Caco-2 (cell line): ENCODE measurements at regions not wholly inside any gene's neighbourhood (a gene's known extent, or its start where the extent isn't known, plus 50 kb on each side); places are given as distances from the start of the nearest gene placed in this dataset.

Experiments
- BruUV-seq: library from RNA; stranded (reverse); fragments of 400-500 nt; replicated peaks from 2 replicates; lab custom pipeline; 2021; lab: Mats Ljungman, UMichigan
- CTCF ChIA-PET: fragments of 300-600 bp; sonication (Branson Sonifier 250); formaldehyde crosslinking; loops from one replicate; lab custom pipeline; 2022; ENCODE audit warnings: antibody characterized with exemption; lab: Charles Lee
- POLR2A ChIA-PET: fragments of 300-600 bp; sonication (Branson Sonifier 250); formaldehyde crosslinking; loops from one replicate; lab custom pipeline; 2022; ENCODE audit warnings: antibody characterized with exemption; lab: Charles Lee
- DNase-seq, 2 experiments: peaks; one replicate each; pipeline versions ENCODE4 v3.0.0 to v3.0.0-alpha.2; 2020 to 2022
- H3K27me3 ChIP-seq: replicated peaks from 2 replicates; pipeline ENCODE4 v1.6.0; 2011; ENCODE audit warnings: low read length; ENCODE audit not compliant: control insufficient read depth, insufficient read depth
- H3K36me3 ChIP-seq: 2 replicates; pipeline ENCODE4 v1.5.1; 2011; ENCODE audit warnings: low read length; ENCODE audit not compliant: control insufficient read depth, insufficient read depth
- H3K4me1 ChIP-seq: fragments of 250-450 bp; sonication (Bioruptor Pico); 2 replicates; pipeline ENCODE4 v1.5.1; 2020; ENCODE audit warnings: mild to moderate bottlenecking
- H3K4me3 ChIP-seq: 2 replicates; pipeline ENCODE4 v1.5.1; 2011; ENCODE audit warnings: low read depth, mild to moderate bottlenecking, control low read depth, low read length
- H3K9me3 ChIP-seq: fragments of 250-450 bp; sonication (Bioruptor Pico); 2 replicates; pipeline ENCODE4 v1.5.1; 2020; ENCODE audit warnings: mild to moderate bottlenecking, moderate library complexity
- H3K27ac Mint-ChIP-seq: one replicate; pipeline ENCODE4 v1.8.0; 2022; ENCODE audit warnings: mixed read lengths; ENCODE audit not compliant: unreplicated experiment
- H3K27me3 Mint-ChIP-seq: one replicate; pipeline ENCODE4 v1.8.0; 2022; ENCODE audit warnings: mixed read lengths; ENCODE audit not compliant: insufficient read depth, unreplicated experiment
- H3K36me3 Mint-ChIP-seq: one replicate; pipeline ENCODE4 v1.8.0; 2022; ENCODE audit warnings: mild to moderate bottlenecking, mixed read lengths; ENCODE audit not compliant: insufficient read depth, unreplicated experiment
- H3K4me1 Mint-ChIP-seq: one replicate; pipeline ENCODE4 v1.8.0; 2022; ENCODE audit warnings: low read depth, mixed read lengths; ENCODE audit not compliant: unreplicated experiment
- H3K4me3 Mint-ChIP-seq: one replicate; pipeline ENCODE4 v1.8.0; 2022; ENCODE audit warnings: mild to moderate bottlenecking, moderate library complexity, mixed read lengths; ENCODE audit not compliant: unreplicated experiment
- H3K9me3 Mint-ChIP-seq: one replicate; pipeline ENCODE4 v1.8.0; 2022; ENCODE audit warnings: mixed read lengths; ENCODE audit not compliant: unreplicated experiment
- CTCF ChIP-seq, 2 experiments: fragments of 200-600 bp in 1 of 2; IDR thresholded peaks; 1 replicate in 1 of 2; 2 replicates in 1 of 2; pipeline versions ENCODE4 v1.5.1 to v1.8.0; 2011 to 2022; ENCODE audit warnings: antibody characterized with exemption in 1 of 2, control low read depth in 1 of 2, inconsistent platforms in 1 of 2, low read depth in 1 of 2, low read length in 1 of 2, mild to moderate bottlenecking in 1 of 2, moderate library complexity in 1 of 2; ENCODE audit not compliant: insufficient read depth in 1 of 2, severe bottlenecking in 1 of 2, unreplicated experiment in 1 of 2
- intact Hi-C: fragments of 100-400 bp; cut with micrococcal nuclease; formaldehyde crosslinking; loops from one replicate; pipeline ENCODE4 v1.10.0; 2022; ENCODE audit not compliant: unreplicated experiment

GRCh38 chr2:215883799-215884198, 129.6 kb downstream of the MREG start:
- DNase-seq = no peak
- no peaks in the 10 kb centered on the region for H3K36me3 Mint-ChIP-seq
- Histone ChIP-seq H3K4me1 (peaks cover 20% of the 10 kb centered on the region), H3K27me3 (no peaks in the 10 kb centered on the region), H3K9me3 (no peaks in the 10 kb centered on the region), H3K36me3 (no peaks in the 10 kb centered on the region), H3K4me3 (no peak overlapping the region)
- ChIA-PET POLR2A (no interaction called here), CTCF (no interaction called here)
- intact Hi-C loops = no loop called here
- TF ChIP-seq CTCF (IDR thresholded peaks at IDR 0.05; ENCODE audit: insufficient read depth in 1 of 2, low read depth in 1 of 2, low read length in 1 of 2, severe bottlenecking in 1 of 2, unreplicated experiment in 1 of 2) = no peak
- peaks cover 21% of the 10 kb centered on the region for H3K4me1 Mint-ChIP-seq
- no peaks in the 10 kb centered on the region for H3K27me3 Mint-ChIP-seq
- no TSS peak for BruUV-seq
- H3K4me3 Mint-ChIP-seq = no peak overlapping the region
- peaks cover 9% of the 10 kb centered on the region for H3K9me3 Mint-ChIP-seq
- no peak overlapping the region for H3K27ac Mint-ChIP-seq

- DNase-seq = no peak
- no peak overlapping the region for H3K4me3 Mint-ChIP-seq
- intact Hi-C loops = no loop called here
- no peaks in the 10 kb centered on the region for H3K27me3 Mint-ChIP-seq
- no peaks in the 10 kb centered on the region for H3K36me3 Mint-ChIP-seq
- CTCF ChIA-PET = no interaction called here
- H3K9me3 ChIP-seq = no peaks in the 10 kb centered on the region
- no peak overlapping the region for H3K27ac Mint-ChIP-seq
- no peak overlapping the region for H3K4me3 ChIP-seq
- H3K4me1 ChIP-seq = peaks cover 31% of the 10 kb centered on the region
- POLR2A ChIA-PET = no interaction called here
- peaks cover 6% of the 10 kb centered on the region for H3K9me3 Mint-ChIP-seq
- no peak for TF ChIP-seq CTCF (IDR thresholded peaks at IDR 0.05; ENCODE audit: insufficient read depth in 1 of 2, low read depth in 1 of 2, low read length in 1 of 2, severe bottlenecking in 1 of 2, unreplicated experiment in 1 of 2)
- H3K27me3 ChIP-seq = no peaks in the 10 kb centered on the region
- no TSS peak for BruUV-seq
- H3K4me1 Mint-ChIP-seq = peaks cover 21% of the 10 kb centered on the region
- no peaks in the 10 kb centered on the region for H3K36me3 ChIP-seq
Measured at GRCh38 chr2:215882689-215883088, 130.7 kb downstream of the MREG start.

- no peak overlapping the region for H3K4me3 Mint-ChIP-seq
- peaks cover 37% of the 10 kb centered on the region for H3K4me1 ChIP-seq
- intact Hi-C loops = no loop called here
- no peak for TF ChIP-seq CTCF (IDR thresholded peaks at IDR 0.05; ENCODE audit: insufficient read depth in 1 of 2, low read depth in 1 of 2, low read length in 1 of 2, severe bottlenecking in 1 of 2, unreplicated experiment in 1 of 2)
- ChIA-PET CTCF (no interaction called here), POLR2A (no interaction called here)
- no TSS peak for BruUV-seq
- H3K27ac Mint-ChIP-seq = no peak overlapping the region
- no peaks in the 10 kb centered on the region for H3K9me3 Mint-ChIP-seq
- no peaks in the 10 kb centered on the region for H3K27me3 ChIP-seq
- H3K36me3 ChIP-seq = no peaks in the 10 kb centered on the region
- no peak for DNase-seq
- H3K9me3 ChIP-seq = no peaks in the 10 kb centered on the region
- H3K4me1 Mint-ChIP-seq = peaks cover 23% of the 10 kb centered on the region
- H3K27me3 Mint-ChIP-seq = no peaks in the 10 kb centered on the region
- H3K4me3 ChIP-seq = no peak overlapping the region
- no peaks in the 10 kb centered on the region for H3K36me3 Mint-ChIP-seq
Measured at GRCh38 chr2:215881582-215881981, 131.8 kb downstream of the MREG start.
